ENCODE measurements at regions not wholly inside any gene's neighbourhood (a gene's known extent, or its start where the extent isn't known, plus 50 kb on each side); places are given as distances from the start of the nearest gene placed in this dataset.
A peak's percentile ranks its signal among the peaks of the same experiment; 100 is the strongest.

DNA sequence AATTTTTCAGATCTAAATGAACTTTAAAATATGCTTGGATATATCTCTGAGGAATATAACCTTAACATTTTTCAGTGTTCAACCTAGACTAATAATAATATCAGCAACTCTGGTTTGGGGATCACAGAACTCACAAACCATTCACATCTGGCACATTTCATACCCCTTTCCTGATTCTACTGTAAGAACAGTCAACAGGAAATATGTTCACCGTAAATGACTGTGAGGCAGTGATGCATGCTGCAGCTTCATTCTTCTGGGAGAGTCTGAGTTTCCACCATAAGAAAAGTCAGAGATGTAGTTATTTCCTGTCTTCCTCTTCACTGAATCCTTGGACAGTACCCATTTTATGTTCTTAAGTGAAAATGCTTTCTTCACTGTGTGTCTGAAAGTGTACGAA is 134.2 kb upstream of the IFNGR1 start:
- H3K9me3 ChIP-seq: no peaks in the 10 kb centered on the region
- H3K4me1 ChIP-seq: no peaks in the 10 kb centered on the region
- H3K27ac ChIP-seq: no peak overlapping the region
- H3K36me3 ChIP-seq: no peaks in the 10 kb centered on the region
- ATAC-seq: no peak
- intact Hi-C loops (cut with DNase I): no loop called here
- no peak for TF ChIP-seq CTCF (IDR thresholded peaks at IDR 0.05)
- no peak for DNase-seq
- no peaks in the 10 kb centered on the region for H3K27me3 ChIP-seq (ENCODE audit: low read depth)
- no peak overlapping the region for H3K4me3 ChIP-seq

DNA sequence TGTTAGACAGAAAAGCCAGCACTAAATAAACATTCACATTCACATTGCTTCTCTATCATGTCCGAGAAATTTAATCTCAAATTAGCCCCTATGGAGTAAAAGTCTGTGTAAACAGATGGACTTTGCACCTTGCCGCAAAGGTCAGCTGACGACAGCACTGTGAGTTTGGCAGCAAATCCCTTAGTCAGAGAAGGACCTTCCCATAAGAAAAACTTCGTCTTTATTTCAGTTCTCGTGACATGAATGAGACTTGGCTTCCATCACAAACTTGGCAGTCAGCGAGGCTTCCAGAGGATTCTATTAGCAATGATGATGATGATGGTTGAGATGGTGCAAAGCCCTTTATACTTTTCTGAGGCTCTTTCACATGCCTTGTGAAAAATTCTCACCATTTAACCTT is 133.7 kb upstream of the IFNGR1 start:
- ATAC-seq (no peak), DNase-seq (no peak)
- H3K36me3 ChIP-seq: no peaks in the 10 kb centered on the region
- no peaks in the 10 kb centered on the region for H3K27me3 ChIP-seq (ENCODE audit: low read depth)
- no peaks in the 10 kb centered on the region for H3K4me1 ChIP-seq
- intact Hi-C loops (cut with DNase I): no loop called here
- H3K4me3 ChIP-seq: no peak overlapping the region
- H3K27ac ChIP-seq: no peak overlapping the region
- TF ChIP-seq CTCF (IDR thresholded peaks at IDR 0.05): no peak
- H3K9me3 ChIP-seq: no peaks in the 10 kb centered on the region

- intact Hi-C loops (cut with DNase I): no loop called here
- H3K27me3 ChIP-seq (ENCODE audit: low read depth): no peaks in the 10 kb centered on the region
- no peak overlapping the region for H3K27ac ChIP-seq
- no peaks in the 10 kb centered on the region for H3K9me3 ChIP-seq
- DNase-seq (no peak), ATAC-seq (peak; percentile 29 to 67)
- H3K4me3 ChIP-seq: no peak overlapping the region
- H3K4me1 ChIP-seq: no peaks in the 10 kb centered on the region
- TF ChIP-seq CTCF (IDR thresholded peaks at IDR 0.05): no peak
- H3K36me3 ChIP-seq: no peaks in the 10 kb centered on the region
Observed at GRCh38 chr6:137351890-137352289, 132.7 kb upstream of the IFNGR1 start.

GRCh38 chr6:137350857-137351256 is 131.7 kb upstream of the IFNGR1 start:
- Histone ChIP-seq H3K4me3 (no peak overlapping the region), H3K27ac (no peak overlapping the region), H3K36me3 (no peaks in the 10 kb centered on the region), H3K27me3 (ENCODE audit: low read depth) (no peaks in the 10 kb centered on the region), H3K9me3 (no peaks in the 10 kb centered on the region), H3K4me1 (no peaks in the 10 kb centered on the region)
- ATAC-seq: no peak
- intact Hi-C loops (cut with DNase I): no loop called here
- DNase-seq: no peak
- no peak for TF ChIP-seq CTCF (IDR thresholded peaks at IDR 0.05)

- H3K4me1 ChIP-seq: no peaks in the 10 kb centered on the region
- intact Hi-C loops (cut with DNase I): no loop called here
- no peaks in the 10 kb centered on the region for H3K36me3 ChIP-seq
- no peak for ATAC-seq
- no peak overlapping the region for H3K4me3 ChIP-seq
- H3K27ac ChIP-seq: no peak overlapping the region
- H3K27me3 ChIP-seq (ENCODE audit: low read depth): no peaks in the 10 kb centered on the region
- DNase-seq: no peak
- TF ChIP-seq CTCF (IDR thresholded peaks at IDR 0.05): no peak
- no peaks in the 10 kb centered on the region for H3K9me3 ChIP-seq
Observed at GRCh38 chr6:137349856-137350830, 131.0 kb upstream of the IFNGR1 start.

All from lower lobe of right lung (tissue), 2 donors.